Endothelial cell of umbilical vein (primary cell): ENCODE measurements at regions not wholly inside any gene's neighbourhood (a gene's known extent, or its start where the extent isn't known, plus 50 kb on each side); places are given as distances from the start of the nearest gene placed in this dataset.

Source experiments
- BruUV-seq: library from RNA; stranded (reverse); fragments of 400-500 nt; replicated peaks from 2 replicates; lab custom pipeline; 2021; lab: Mats Ljungman, UMichigan
- CTCF ChIA-PET: fragments of 300-600, 350-600 bp; sonication (Branson Sonifier 250); formaldehyde crosslinking; loops from one replicate; lab custom pipeline; 2021; ENCODE audit warnings: antibody characterized with exemption, inconsistent platforms; lab: Charles Lee
- POLR2A ChIA-PET: fragments of 300-600, 350-600 bp; sonication (Branson Sonifier 250); formaldehyde crosslinking; loops from one replicate; lab custom pipeline; 2021; ENCODE audit warnings: antibody characterized with exemption, inconsistent platforms; lab: Charles Lee
- DNase-seq: peaks from one replicate; pipeline ENCODE4 v3.0.0-alpha.2; 2011; ENCODE audit warnings: low read depth, low spot score
- FAIRE-seq: peaks from 2 replicates; lab custom pipeline; 2011; peaks lifted over from hg19 to GRCh38; lab: Jason Lieb, UNC
- H2AFZ ChIP-seq: 2 replicates; pipeline ENCODE4 v1.6.0; 2012; ENCODE audit warnings: low read depth, low read length, control low read depth, inconsistent platforms
- H3K27ac ChIP-seq: 2 replicates; pipeline ENCODE4 v1.5.1; 2011; ENCODE audit warnings: low read depth, mild to moderate bottlenecking, control low read depth, low read length, moderate library complexity; ENCODE audit not compliant: insufficient read depth
- H3K27me3 ChIP-seq, 2 experiments: 2 replicates each; pipeline versions ENCODE4 v1.6.0 to v1.6.1; 2011; ENCODE audit warnings: low read length in 2 of 2, mixed read lengths in 1 of 2; ENCODE audit not compliant: control insufficient read depth in 2 of 2, insufficient read depth in 2 of 2
- H3K36me3 ChIP-seq, 2 experiments: 2 replicates in 1 of 2; 3 replicates in 1 of 2; pipeline ENCODE4 v1.5.1; 2011; ENCODE audit warnings: low read length in 2 of 2, mild to moderate bottlenecking in 1 of 2, moderate library complexity in 1 of 2; ENCODE audit not compliant: control insufficient read depth in 2 of 2, insufficient read depth in 2 of 2; ENCODE audit errors: extremely low read depth in 1 of 2
- H3K4me1 ChIP-seq: 3 replicates; pipeline ENCODE4 v1.5.1; 2011; ENCODE audit warnings: mild to moderate bottlenecking, low read length; ENCODE audit not compliant: control insufficient read depth, insufficient read depth; ENCODE audit errors: extremely low read depth
- H3K4me2 ChIP-seq: 2 replicates; pipeline ENCODE4 v1.6.1; 2011; ENCODE audit warnings: low read length, control low read depth, mixed read lengths; ENCODE audit not compliant: insufficient read depth
- H3K4me3 ChIP-seq, 3 experiments: fragments of 200-600 bp in 1 of 3; sonication (generic), shearing (Covaris generic) in 1 of 3; replicated peaks in 1 of 3; 2 replicates each; pipeline ENCODE4 v1.5.1; 2011 to 2016; ENCODE audit warnings: control low read depth in 3 of 3, low read length in 3 of 3, mild to moderate bottlenecking in 2 of 3, inconsistent platforms in 1 of 3, low read depth in 1 of 3, moderate library complexity in 1 of 3; ENCODE audit not compliant: insufficient read depth in 1 of 3
- H3K79me2 ChIP-seq: 2 replicates; pipeline ENCODE4 v1.6.0; 2012; ENCODE audit warnings: low read length, inconsistent platforms; ENCODE audit not compliant: control insufficient read depth, insufficient read depth
- H3K9ac ChIP-seq: replicated peaks from 2 replicates; pipeline ENCODE3; 2011; ENCODE audit warnings: low read length, control low read depth; ENCODE audit not compliant: insufficient read depth; ENCODE audit errors: extremely low read depth
- H3K9me1 ChIP-seq: replicated peaks from 3 replicates; pipeline ENCODE4 v1.6.0; 2011; ENCODE audit warnings: mild to moderate bottlenecking, low read length; ENCODE audit not compliant: control insufficient read depth, insufficient read depth; ENCODE audit errors: extremely low read depth
- H3K9me3 ChIP-seq: replicated peaks from 2 replicates; pipeline ENCODE4 v1.5.1; 2012; ENCODE audit warnings: low read length, inconsistent platforms; ENCODE audit not compliant: control insufficient read depth, insufficient read depth
- H4K20me1 ChIP-seq: replicated peaks from 2 replicates; pipeline ENCODE3; 2011; ENCODE audit warnings: mild to moderate bottlenecking, low read length; ENCODE audit not compliant: control insufficient read depth, insufficient read depth; ENCODE audit errors: extremely low read depth
- CTCF ChIP-seq, 2 donors: IDR thresholded peaks; 1 replicate in 1 of 2; 2 replicates in 1 of 2; pipeline ENCODE4 v1.5.1; 2011; ENCODE audit warnings: low read length in 2 of 2, mild to moderate bottlenecking in 2 of 2, moderate library complexity in 2 of 2, control low read depth in 1 of 2, inconsistent platforms in 1 of 2, low read depth in 1 of 2; ENCODE audit not compliant: insufficient read depth in 1 of 2; ENCODE audit errors: extremely low read depth in 1 of 2
- EZH2 ChIP-seq: IDR thresholded peaks from 2 replicates; pipeline ENCODE4 v1.6.1; 2012; ENCODE audit warnings: borderline replicate concordance, low read depth, mild to moderate bottlenecking, moderate library complexity, low read length, inconsistent platforms; ENCODE audit not compliant: severe bottlenecking
- FOS ChIP-seq: IDR thresholded peaks from 2 replicates; pipeline ENCODE4 v1.6.1; 2011; ENCODE audit warnings: mild to moderate bottlenecking, low read length, moderate library complexity, borderline replicate concordance; ENCODE audit not compliant: insufficient read depth
- GATA2 ChIP-seq: IDR thresholded peaks from 2 replicates; pipeline ENCODE4 v1.7.0; 2011; ENCODE audit warnings: low read depth, mild to moderate bottlenecking, moderate library complexity, mixed read lengths, low read length; ENCODE audit not compliant: insufficient read length, insufficient read depth
- JUN ChIP-seq: IDR thresholded peaks from 2 replicates; pipeline ENCODE4 v1.6.1; 2011; ENCODE audit warnings: borderline replicate concordance, low read depth; ENCODE audit not compliant: insufficient read length, insufficient read depth
- MAX ChIP-seq: IDR thresholded peaks from 2 replicates; pipeline ENCODE4 v1.6.1; 2011; ENCODE audit not compliant: insufficient read depth, insufficient read length
- MYC ChIP-seq: IDR thresholded peaks from one replicate; pipeline ENCODE4 v1.6.1; 2011; ENCODE audit warnings: mild to moderate bottlenecking, low read depth, low read length
- POLR2A ChIP-seq: IDR thresholded peaks from 2 replicates; pipeline ENCODE4 v1.6.1; 2012; ENCODE audit warnings: low read depth, mild to moderate bottlenecking, control low read depth, low read length
- POLR2AphosphoS5 ChIP-seq: IDR thresholded peaks from 2 replicates; pipeline ENCODE4 v1.6.1; 2012; ENCODE audit warnings: low read depth, mild to moderate bottlenecking, control low read depth, low read length, moderate library complexity; ENCODE audit not compliant: insufficient read depth
- dilution Hi-C: fragments of 300-500 bp; cut with MboI; formaldehyde crosslinking; loops from one replicate; pipeline ENCODE4 v1.15.0; 2019; ENCODE audit warnings: low sequenced_read_pairs; ENCODE audit not compliant: extremely low pct_ligation_motif_present
- intact Hi-C: fragments of 100-400 bp; cut with micrococcal nuclease; formaldehyde crosslinking; loops from one replicate; pipeline ENCODE4 v1.10.0; 2022

- intact Hi-C loops: no loop called here
- no peak overlapping the region for H2AFZ ChIP-seq
- H3K4me2 ChIP-seq: no peak overlapping the region
- no peak overlapping the region for H3K4me3 ChIP-seq
- H4K20me1 ChIP-seq: no peaks in the 10 kb centered on the region
- H3K9me3 ChIP-seq: no peaks in the 10 kb centered on the region
- H3K9ac ChIP-seq: no peak overlapping the region
- no peaks in the 10 kb centered on the region for H3K36me3 ChIP-seq
- dilution Hi-C loops: no loop called here
- no peaks in the 10 kb centered on the region for H3K9me1 ChIP-seq
- H3K79me2 ChIP-seq: no peaks in the 10 kb centered on the region
- no peak overlapping the region for H3K27ac ChIP-seq
- POLR2A ChIA-PET: no interaction called here
- no peak for FAIRE-seq
- H3K27me3 ChIP-seq: peaks cover 6 to 15% of the 10 kb centered on the region in 2 experiments
- no peak for DNase-seq
- TF ChIP-seq MAX (no peak), GATA2 (no peak)
- H3K4me1 ChIP-seq: no peaks in the 10 kb centered on the region
- BruUV-seq: no TSS peak
- CTCF ChIA-PET: interaction anchor here (1.3 to 2.0 kb wide), 3 partner anchors 9 to 826 kb away, joined by 3 to 7 read pairs (median 4); no protein-coding TSS in a partner anchor
Observed at GRCh38 chr13:32897296-32897695, 118.9 kb upstream of the KL start.

GRCh38 chr13:32902029-32902780 lies 114.0 kb upstream of the KL start:
- Histone ChIP-seq H3K79me2 (no peaks in the 10 kb centered on the region), H3K4me2 (no peak overlapping the region), H3K4me3 (no peak overlapping the region), H3K9me3 (no peaks in the 10 kb centered on the region), H4K20me1 (no peaks in the 10 kb centered on the region), H3K36me3 (no peaks in the 10 kb centered on the region), H3K4me1 (peaks cover 3% of the 10 kb centered on the region), H3K9ac (no peak overlapping the region), H3K27ac (no peak overlapping the region), H2AFZ (no peak overlapping the region), H3K27me3 (peaks cover 2 to 5% of the 10 kb centered on the region in 2 experiments), H3K9me1 (no peaks in the 10 kb centered on the region)
- no peak for DNase-seq
- TF ChIP-seq JUN: no peak
- no peak for TF ChIP-seq FOS
- no peak for TF ChIP-seq POLR2A
- no peak for TF ChIP-seq GATA2
- TF ChIP-seq MAX: no peak
- no peak for TF ChIP-seq POLR2AphosphoS5
- no peak for TF ChIP-seq CTCF (IDR thresholded peaks at IDR 0.05; ENCODE audit: extremely low read depth in 1 of 2, insufficient read depth in 1 of 2, low read depth in 1 of 2, low read length in 2 of 2)
- no peak for TF ChIP-seq EZH2
- TF ChIP-seq MYC: no peak
- no TSS peak for BruUV-seq
- FAIRE-seq: no peak
- ChIA-PET CTCF (interaction anchor here (1.2 kb wide), 1 partner anchor 23 kb away, joined by 3 read pairs; no protein-coding TSS in a partner anchor), POLR2A (no interaction called here)
- intact Hi-C loops (no loop called here), dilution Hi-C loops (no loop called here)
